ENCODE measurements at regions not wholly inside any gene's neighbourhood (a gene's known extent, or its start where the extent isn't known, plus 50 kb on each side); places are given as distances from the start of the nearest gene placed in this dataset.
"Not testable (repeated sequence)": the region's sequence is repeated elsewhere in the genome, so short reads cannot be mapped to it uniquely, and the experiment has no call there.

DNA sequence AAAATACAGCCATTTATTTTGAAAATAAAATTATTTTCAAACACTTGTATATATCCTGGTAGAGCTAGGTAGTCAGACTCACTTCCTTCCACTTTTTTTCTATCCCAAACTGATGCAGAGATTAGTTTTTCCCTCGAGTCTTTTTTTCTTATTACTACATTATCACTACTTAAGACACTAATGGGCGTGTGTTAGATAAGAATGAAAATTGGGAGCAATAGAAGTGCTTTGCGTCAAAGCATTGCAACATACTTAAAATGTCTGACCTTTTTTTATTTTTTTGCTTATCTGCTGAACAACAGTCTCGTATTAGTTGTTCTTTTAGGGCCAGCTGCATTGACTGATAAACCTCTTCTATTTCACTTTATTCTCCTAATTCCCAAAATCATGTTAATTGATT, 1278.7 kb downstream of the CDH12 start:
- Histone ChIP-seq H3K36me3 (no peaks in the 10 kb centered on the region), H3K27me3 (replicated peaks; ENCODE audit: insufficient read depth) (no peaks in the 10 kb centered on the region), H3K9me3 (no peaks in the 10 kb centered on the region), H3K4me1 (ENCODE audit: control insufficient read depth in 1 of 2, low read depth in 2 of 2) (no peaks in the 10 kb centered on the region), H3K27ac (no peak overlapping the region), H3K4me3 (no peak overlapping the region)
- no peak for ATAC-seq (ENCODE audit: insufficient number of reproducible peaks, low FRiP score, low read depth)
- TF ChIP-seq CTCF (IDR thresholded peaks at IDR 0.05), result no peak
- DNase-seq (ENCODE audit: low spot score), result no peak

GRCh38 chr5:21573416-21574314, 1279.5 kb downstream of the CDH12 start:
- Histone ChIP-seq H3K4me1 (ENCODE audit: control insufficient read depth in 1 of 2, low read depth in 2 of 2) (no peaks in the 10 kb centered on the region), H3K27me3 (replicated peaks; ENCODE audit: insufficient read depth) (no peaks in the 10 kb centered on the region), H3K4me3 (no peak overlapping the region), H3K9me3 (no peaks in the 10 kb centered on the region), H3K36me3 (no peaks in the 10 kb centered on the region), H3K27ac (no peak overlapping the region)
- TF ChIP-seq CTCF (IDR thresholded peaks at IDR 0.05), result no peak
- DNase-seq (ENCODE audit: low spot score) (no peak), ATAC-seq (ENCODE audit: insufficient number of reproducible peaks, low FRiP score, low read depth) (no peak)

DNA sequence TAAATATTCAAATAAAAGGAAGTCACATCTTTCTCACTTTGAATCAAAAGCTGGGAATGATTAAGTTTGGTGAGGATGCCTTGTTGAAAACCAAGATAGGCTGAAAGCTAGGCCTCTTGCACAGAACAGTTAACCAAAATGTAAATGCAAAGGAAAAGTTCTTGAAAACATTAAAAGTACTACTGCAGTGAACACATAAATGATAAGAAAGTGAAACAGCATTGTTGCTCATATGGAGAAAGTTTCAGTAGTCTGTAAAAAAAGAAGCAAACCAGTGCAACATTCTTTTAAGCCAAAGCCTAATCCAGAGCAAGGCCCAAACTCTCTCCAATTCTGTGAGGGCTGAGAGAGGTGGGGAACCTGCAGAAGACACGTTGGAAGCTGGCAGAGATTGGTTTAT, 1281.9 kb downstream of the CDH12 start:
- not testable (repeated sequence) for H3K4me1 ChIP-seq (ENCODE audit: control insufficient read depth in 1 of 2, low read depth in 2 of 2); H3K27ac ChIP-seq; H3K36me3 ChIP-seq; H3K4me3 ChIP-seq; DNase-seq (ENCODE audit: low spot score); H3K9me3 ChIP-seq; H3K27me3 ChIP-seq (replicated peaks; ENCODE audit: insufficient read depth); ATAC-seq (ENCODE audit: insufficient number of reproducible peaks, low FRiP score, low read depth)

DNA sequence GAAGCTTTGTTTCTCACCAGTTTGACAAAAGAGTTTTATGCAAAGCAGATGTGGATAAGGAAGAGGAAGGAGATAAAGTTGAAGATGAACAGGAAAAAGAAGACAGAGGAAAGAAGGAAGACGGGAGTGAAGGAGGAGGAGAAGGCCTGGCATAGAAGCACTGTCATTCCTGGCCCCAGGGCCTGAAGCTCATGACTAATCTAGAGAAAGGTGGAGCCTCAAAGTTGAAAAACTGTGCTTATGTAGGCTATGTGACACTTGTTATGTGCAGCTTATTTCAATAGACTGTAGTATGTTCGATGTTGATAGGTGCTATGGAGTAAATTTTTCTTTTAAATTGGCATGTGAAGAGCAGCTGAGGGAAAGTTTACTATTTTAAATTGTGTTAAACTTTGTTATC, 1294.0 kb downstream of the CDH12 start:
- H3K36me3 ChIP-seq; ATAC-seq (ENCODE audit: insufficient number of reproducible peaks, low FRiP score, low read depth); DNase-seq (ENCODE audit: low spot score); H3K27ac ChIP-seq; H3K9me3 ChIP-seq; H3K4me1 ChIP-seq (ENCODE audit: control insufficient read depth in 1 of 2, low read depth in 2 of 2); H3K27me3 ChIP-seq (replicated peaks; ENCODE audit: insufficient read depth); H3K4me3 ChIP-seq: not testable (repeated sequence)

GRCh38 chr5:21552263-21552662, 1300.9 kb downstream of the CDH12 start:
- H3K4me3 ChIP-seq; H3K36me3 ChIP-seq; H3K27ac ChIP-seq; H3K4me1 ChIP-seq (ENCODE audit: control insufficient read depth in 1 of 2, low read depth in 2 of 2); DNase-seq (ENCODE audit: low spot score); H3K27me3 ChIP-seq (replicated peaks; ENCODE audit: insufficient read depth); H3K9me3 ChIP-seq; ATAC-seq (ENCODE audit: insufficient number of reproducible peaks, low FRiP score, low read depth): not testable (repeated sequence)

DNA sequence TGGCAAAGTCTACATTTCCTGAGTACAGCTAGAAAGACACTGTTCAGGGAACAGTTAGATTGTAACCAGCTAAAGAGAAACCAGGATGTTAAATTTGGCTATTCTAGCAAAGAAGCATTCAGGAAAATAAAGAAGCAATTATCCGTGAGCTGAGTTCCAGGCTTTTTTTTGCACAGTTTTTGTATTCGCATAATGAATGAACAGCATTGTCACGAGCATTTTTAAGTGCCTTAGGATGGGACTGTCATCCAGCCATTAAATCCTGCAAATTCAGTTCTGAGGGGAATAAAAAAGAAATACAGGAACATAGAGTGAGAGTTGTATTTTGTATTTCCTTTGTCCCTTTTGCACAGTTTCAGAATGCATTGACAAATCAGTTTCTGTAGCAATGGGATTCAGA, 1302.2 kb downstream of the CDH12 start:
- not testable (repeated sequence) for H3K36me3 ChIP-seq; H3K27ac ChIP-seq; DNase-seq (ENCODE audit: low spot score); H3K9me3 ChIP-seq; H3K4me3 ChIP-seq; ATAC-seq (ENCODE audit: insufficient number of reproducible peaks, low FRiP score, low read depth); H3K4me1 ChIP-seq (ENCODE audit: control insufficient read depth in 1 of 2, low read depth in 2 of 2); H3K27me3 ChIP-seq (replicated peaks; ENCODE audit: insufficient read depth)

GRCh38 chr5:21547656-21548055, 1305.5 kb downstream of the CDH12 start:
- ATAC-seq (ENCODE audit: insufficient number of reproducible peaks, low FRiP score, low read depth); H3K27me3 ChIP-seq (replicated peaks; ENCODE audit: insufficient read depth); H3K36me3 ChIP-seq; H3K4me1 ChIP-seq (ENCODE audit: control insufficient read depth in 1 of 2, low read depth in 2 of 2); H3K9me3 ChIP-seq; DNase-seq (ENCODE audit: low spot score); H3K4me3 ChIP-seq; H3K27ac ChIP-seq: not testable (repeated sequence)

- not testable (repeated sequence) for H3K36me3 ChIP-seq; H3K27me3 ChIP-seq (replicated peaks; ENCODE audit: insufficient read depth); ATAC-seq (ENCODE audit: insufficient number of reproducible peaks, low FRiP score, low read depth); H3K27ac ChIP-seq; DNase-seq (ENCODE audit: low spot score); H3K4me3 ChIP-seq; H3K9me3 ChIP-seq; H3K4me1 ChIP-seq (ENCODE audit: control insufficient read depth in 1 of 2, low read depth in 2 of 2)
Measured at GRCh38 chr5:21535114-21535513, 1318.0 kb downstream of the CDH12 start.

GRCh38 chr5:21521157-21521556, 1332.0 kb downstream of the CDH12 start:
- DNase-seq (ENCODE audit: low spot score); H3K4me3 ChIP-seq; H3K9me3 ChIP-seq; H3K4me1 ChIP-seq (ENCODE audit: control insufficient read depth in 1 of 2, low read depth in 2 of 2); H3K27me3 ChIP-seq (replicated peaks; ENCODE audit: insufficient read depth); H3K27ac ChIP-seq; ATAC-seq (ENCODE audit: insufficient number of reproducible peaks, low FRiP score, low read depth); H3K36me3 ChIP-seq: not testable (repeated sequence)

GRCh38 chr5:21496926-21497325, 1356.2 kb downstream of the CDH12 start:
- not testable (repeated sequence) for H3K27ac ChIP-seq; H3K4me3 ChIP-seq; DNase-seq (ENCODE audit: low spot score); H3K4me1 ChIP-seq (ENCODE audit: control insufficient read depth in 1 of 2, low read depth in 2 of 2); H3K36me3 ChIP-seq; H3K27me3 ChIP-seq (replicated peaks; ENCODE audit: insufficient read depth); ATAC-seq (ENCODE audit: insufficient number of reproducible peaks, low FRiP score, low read depth); H3K9me3 ChIP-seq

DNA sequence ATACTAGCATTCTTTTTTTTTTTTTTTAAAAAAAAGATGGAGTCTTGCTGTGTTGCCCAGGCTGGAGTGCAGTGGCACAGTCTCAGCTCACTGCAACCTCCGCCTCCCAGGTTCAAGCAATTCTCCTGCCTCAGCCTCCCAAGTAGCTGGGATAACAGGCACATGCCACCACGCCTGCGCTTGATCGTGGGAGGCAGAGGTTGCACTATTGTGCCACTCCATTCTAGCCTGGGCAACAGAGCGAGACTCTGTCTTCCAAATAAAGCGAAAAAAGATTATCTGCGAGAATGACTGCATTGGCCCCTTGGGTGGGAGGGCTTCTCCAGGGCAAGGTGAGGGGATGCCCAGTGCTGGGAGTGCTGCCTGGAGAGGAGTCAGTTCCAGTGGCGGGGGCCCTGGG, 1357.1 kb downstream of the CDH12 start:
- not testable (repeated sequence) for H3K36me3 ChIP-seq; H3K4me3 ChIP-seq; DNase-seq (ENCODE audit: low spot score); ATAC-seq (ENCODE audit: insufficient number of reproducible peaks, low FRiP score, low read depth); H3K27me3 ChIP-seq (replicated peaks; ENCODE audit: insufficient read depth); H3K9me3 ChIP-seq; H3K4me1 ChIP-seq (ENCODE audit: control insufficient read depth in 1 of 2, low read depth in 2 of 2); H3K27ac ChIP-seq
